Chondrocyte (in vitro differentiated cells): ENCODE measurements at regions not wholly inside any gene's neighbourhood (a gene's known extent, or its start where the extent isn't known, plus 50 kb on each side); places are given as distances from the start of the nearest gene placed in this dataset.

Source experiments
- DNase-seq: peaks from one replicate; pipeline ENCODE4 v3.0.0; 2021; ENCODE audit warnings: mixed read lengths, low spot score
- H3K27ac Mint-ChIP-seq: one replicate; pipeline ENCODE4 v1.8.0; 2021; ENCODE audit warnings: mild to moderate bottlenecking, moderate library complexity, mixed read lengths; ENCODE audit not compliant: unreplicated experiment
- H3K27me3 Mint-ChIP-seq: 2 replicates; pipeline ENCODE4 v1.8.0; 2021; ENCODE audit warnings: low read depth, mixed read lengths
- H3K36me3 Mint-ChIP-seq: 2 replicates; pipeline ENCODE4 v1.8.0; 2021; ENCODE audit warnings: low read depth, mixed read lengths
- H3K4me1 Mint-ChIP-seq: 2 replicates; pipeline ENCODE4 v1.8.0; 2021; ENCODE audit warnings: low read depth, mild to moderate bottlenecking, mixed read lengths
- H3K4me3 Mint-ChIP-seq: one replicate; pipeline ENCODE4 v1.8.0; 2021; ENCODE audit warnings: mild to moderate bottlenecking, moderate library complexity, mixed read lengths; ENCODE audit not compliant: unreplicated experiment
- H3K9me3 Mint-ChIP-seq: 2 replicates; pipeline ENCODE4 v1.8.0; 2021; ENCODE audit warnings: low read depth, mixed read lengths
- CTCF ChIP-seq: fragments of 200-600 bp; sonication (generic); IDR thresholded peaks from 2 replicates; pipeline ENCODE4 v1.5.0; 2021; ENCODE audit warnings: antibody characterized with exemption, mild to moderate bottlenecking, moderate library complexity

GRCh38 chr14:65241125-65241752, 138.9 kb upstream of the MAX start:
- DNase-seq: no peak
- TF ChIP-seq CTCF: no peak
- Mint-ChIP-seq H3K36me3 (no peaks in the 10 kb centered on the region), H3K4me3 (no peak overlapping the region), H3K27me3 (no peaks in the 10 kb centered on the region), H3K9me3 (no peaks in the 10 kb centered on the region), H3K27ac (no peak overlapping the region), H3K4me1 (peaks cover 23% of the 10 kb centered on the region)

GRCh38 chr14:65242732-65243134, 140.4 kb upstream of the MAX start:
- H3K36me3 Mint-ChIP-seq: no peaks in the 10 kb centered on the region
- TF ChIP-seq CTCF: no peak
- no peak overlapping the region for H3K27ac Mint-ChIP-seq
- H3K4me3 Mint-ChIP-seq: no peak overlapping the region
- no peaks in the 10 kb centered on the region for H3K27me3 Mint-ChIP-seq
- no peak for DNase-seq
- H3K4me1 Mint-ChIP-seq: peaks cover 16% of the 10 kb centered on the region
- H3K9me3 Mint-ChIP-seq: no peaks in the 10 kb centered on the region

- Mint-ChIP-seq H3K36me3 (no peaks in the 10 kb centered on the region), H3K27ac (no peak overlapping the region), H3K4me3 (no peak overlapping the region), H3K9me3 (no peaks in the 10 kb centered on the region), H3K27me3 (no peaks in the 10 kb centered on the region), H3K4me1 (peaks cover 6% of the 10 kb centered on the region)
- no peak for TF ChIP-seq CTCF
- DNase-seq: no peak
Measured at GRCh38 chr14:65243766-65244442, 141.6 kb upstream of the MAX start.

GRCh38 chr14:65249471-65250161, 147.3 kb upstream of the MAX start:
- no peak for DNase-seq
- peaks cover 2% of the 10 kb centered on the region for H3K4me1 Mint-ChIP-seq
- no peak for TF ChIP-seq CTCF
- H3K4me3 Mint-ChIP-seq: no peak overlapping the region
- no peak overlapping the region for H3K27ac Mint-ChIP-seq
- H3K36me3 Mint-ChIP-seq: no peaks in the 10 kb centered on the region
- H3K9me3 Mint-ChIP-seq: no peaks in the 10 kb centered on the region
- no peaks in the 10 kb centered on the region for H3K27me3 Mint-ChIP-seq

- Mint-ChIP-seq H3K4me3 (no peak overlapping the region), H3K36me3 (no peaks in the 10 kb centered on the region), H3K27me3 (no peaks in the 10 kb centered on the region), H3K4me1 (peaks cover 6% of the 10 kb centered on the region), H3K9me3 (no peaks in the 10 kb centered on the region), H3K27ac (no peak overlapping the region)
- DNase-seq: no peak
- no peak for TF ChIP-seq CTCF
Measured at GRCh38 chr14:65250162-65250495, 147.8 kb upstream of the MAX start.
